ENCODE measurements at regions not wholly inside any gene's neighbourhood (a gene's known extent, or its start where the extent isn't known, plus 50 kb on each side); places are given as distances from the start of the nearest gene placed in this dataset.
"Not testable (repeated sequence)": the region's sequence is repeated elsewhere in the genome, so short reads cannot be mapped to it uniquely, and the experiment has no call there.

- no peak overlapping the region for H3K4me3 ChIP-seq (ENCODE audit: low read length)
- no peak for DNase-seq (ENCODE audit: low read depth)
- no peak for TF ChIP-seq CTCF (conservative IDR thresholded peaks at IDR 0.05; ENCODE audit: low read depth, low read length)
Measured at GRCh38 chr5:126677121-126677520, 76.4 kb downstream of the PHAX start.

- TF ChIP-seq CTCF (conservative IDR thresholded peaks at IDR 0.05; ENCODE audit: low read depth, low read length), result no peak
- H3K4me3 ChIP-seq (ENCODE audit: low read length), result no peak overlapping the region
- peak; percentile 23 for DNase-seq (ENCODE audit: low read depth)
Measured at GRCh38 chr5:126680191-126680817, 79.6 kb downstream of the PHAX start.

DNA sequence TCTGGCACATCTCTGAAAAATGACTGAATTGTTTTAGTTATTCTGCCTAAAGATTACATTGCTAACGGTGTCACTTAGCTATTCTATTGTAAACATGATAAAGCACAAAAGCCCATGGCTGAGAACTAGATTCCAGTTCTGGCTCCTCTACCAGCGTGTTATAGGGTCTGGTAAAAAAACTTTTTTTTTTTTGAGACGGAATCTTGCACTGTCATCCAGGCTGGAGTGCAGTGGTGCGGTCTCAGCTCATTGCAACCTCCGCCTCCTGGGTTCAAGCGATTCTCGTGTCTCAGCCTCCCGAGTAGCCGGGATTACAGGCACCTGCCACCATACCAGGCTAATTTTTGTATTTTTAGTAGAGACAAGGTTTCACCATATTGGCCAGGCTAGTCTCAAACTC lies 80.6 kb downstream of the PHAX start:
- DNase-seq (ENCODE audit: low read depth); H3K4me3 ChIP-seq (ENCODE audit: low read length): not testable (repeated sequence)

- no peak overlapping the region for H3K4me3 ChIP-seq (ENCODE audit: low read length)
- no peak for TF ChIP-seq CTCF (conservative IDR thresholded peaks at IDR 0.05; ENCODE audit: low read depth, low read length)
- no peak for DNase-seq (ENCODE audit: low read depth)
Measured at GRCh38 chr5:126681970-126682369, 81.2 kb downstream of the PHAX start.

DNA sequence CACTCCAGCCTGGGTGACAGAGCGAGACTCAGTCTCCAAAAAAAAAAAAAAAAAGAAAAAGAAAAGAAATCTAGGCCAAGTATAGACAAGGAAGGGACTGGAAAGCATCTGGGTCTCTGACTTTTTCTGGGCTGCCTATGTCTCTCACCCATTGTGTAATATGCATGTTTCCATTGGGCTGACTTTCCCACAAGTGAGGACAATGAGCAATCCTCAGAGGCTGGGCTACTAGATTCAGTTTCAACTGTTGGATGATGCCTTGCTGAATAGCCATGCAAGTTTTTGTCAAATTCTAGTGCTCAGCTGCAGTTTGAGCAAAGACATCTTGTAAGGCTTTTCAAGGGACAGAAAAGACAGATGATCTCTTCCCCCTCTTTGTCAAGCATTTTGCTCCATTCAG lies 82.1 kb downstream of the PHAX start:
- no peak for TF ChIP-seq CTCF (conservative IDR thresholded peaks at IDR 0.05; ENCODE audit: low read depth, low read length)
- no peak for DNase-seq (ENCODE audit: low read depth)

DNA sequence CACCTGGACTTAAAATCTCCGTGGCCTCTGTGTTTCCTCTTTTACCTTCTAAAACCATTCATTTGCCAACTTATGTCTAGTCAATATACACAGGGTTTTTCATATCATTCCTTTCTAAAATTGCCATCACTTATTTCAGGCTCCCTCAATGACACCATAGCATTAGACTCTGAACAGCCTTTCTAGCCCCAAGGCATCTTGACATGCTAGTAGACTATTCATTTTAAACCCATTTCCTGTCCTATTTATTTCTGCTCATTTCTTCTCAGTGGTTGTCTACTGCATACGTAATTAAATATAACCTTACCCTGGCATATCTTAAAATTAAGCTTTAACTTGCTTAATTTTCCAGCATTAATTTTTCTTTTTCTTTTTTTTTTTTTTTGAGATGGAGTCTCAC lies 83.2 kb downstream of the PHAX start:
- no peak for DNase-seq (ENCODE audit: low read depth)
- no peak for TF ChIP-seq CTCF (conservative IDR thresholded peaks at IDR 0.05; ENCODE audit: low read depth, low read length)
- no peak overlapping the region for H3K4me3 ChIP-seq (ENCODE audit: low read length)

More for the DNA sequence above, 82.1 kb downstream of the PHAX start:
- H3K4me3 ChIP-seq (ENCODE audit: low read length), result no peak overlapping the region

GRCh38 chr5:126684656-126685442 lies 84.1 kb downstream of the PHAX start:
- H3K4me3 ChIP-seq (ENCODE audit: low read length); DNase-seq (ENCODE audit: low read depth): not testable (repeated sequence)

DNA sequence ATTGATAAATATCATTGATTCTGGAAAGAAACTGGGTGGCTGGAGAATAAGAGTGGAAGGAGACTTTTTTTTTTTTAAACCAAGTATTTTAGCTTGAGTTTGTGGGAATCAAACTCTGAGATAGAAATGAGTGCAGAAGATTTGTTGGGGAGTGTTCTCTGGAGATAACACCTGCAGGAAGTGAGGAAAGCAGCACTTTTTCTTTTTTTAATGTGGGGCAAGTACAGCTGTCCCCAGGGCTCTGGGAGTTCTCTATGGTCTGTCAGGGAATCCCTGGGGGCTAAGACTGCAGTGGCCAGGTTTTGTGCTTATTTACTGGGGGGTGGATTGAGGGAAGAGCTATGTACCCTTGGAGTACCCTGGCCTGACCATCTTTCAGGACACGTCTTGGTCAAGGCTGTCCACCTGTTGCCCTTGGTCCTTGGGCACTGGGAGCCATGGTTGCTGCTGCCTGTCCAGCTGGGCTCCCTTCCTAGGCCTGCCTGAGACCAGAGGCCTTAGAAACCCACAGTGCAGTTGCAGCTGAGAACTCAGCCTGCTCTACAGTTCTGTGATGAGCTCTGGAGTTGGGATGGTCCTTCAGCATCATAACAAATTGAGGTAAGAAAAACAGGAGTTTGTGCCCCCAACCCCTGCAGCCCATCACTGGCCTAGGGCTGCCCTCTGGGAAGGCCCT lies 85.8 kb downstream of the PHAX start:
- no peak for DNase-seq (ENCODE audit: low read depth)
- no peak for TF ChIP-seq CTCF (conservative IDR thresholded peaks at IDR 0.05; ENCODE audit: low read depth, low read length)
- H3K4me3 ChIP-seq (ENCODE audit: low read length), result no peak overlapping the region
